Cardiac fibroblast (primary cell): ENCODE measurements at regions not wholly inside any gene's neighbourhood (a gene's known extent, or its start where the extent isn't known, plus 50 kb on each side); places are given as distances from the start of the nearest gene placed in this dataset.

ENCODE experiments used
- DNase-seq, 2 donors: peaks; one replicate each; pipeline versions ENCODE4 v3.0.0 to v3.0.0-alpha.2; 2010; ENCODE audit warnings: low read depth in 2 of 2
- H3K4me3 ChIP-seq, 2 donors: replicated peaks in 1 of 2; 1 replicate in 1 of 2; 2 replicates in 1 of 2; pipeline ENCODE4 v1.5.1; 2011; ENCODE audit warnings: low read depth in 2 of 2, low read length in 2 of 2, mild to moderate bottlenecking in 2 of 2, moderate library complexity in 1 of 2
- CTCF ChIP-seq: IDR thresholded peaks from one replicate; pipeline ENCODE4 v1.5.1; 2011; ENCODE audit warnings: low read depth, mild to moderate bottlenecking, low read length, inconsistent platforms

- TF ChIP-seq CTCF, result no peak
- DNase-seq, result no peak
- H3K4me3 ChIP-seq, result no peak overlapping the region
These were observed 117.7 kb upstream of the MYL2 start for GRCh38 chr12:111038077-111038476.

DNA sequence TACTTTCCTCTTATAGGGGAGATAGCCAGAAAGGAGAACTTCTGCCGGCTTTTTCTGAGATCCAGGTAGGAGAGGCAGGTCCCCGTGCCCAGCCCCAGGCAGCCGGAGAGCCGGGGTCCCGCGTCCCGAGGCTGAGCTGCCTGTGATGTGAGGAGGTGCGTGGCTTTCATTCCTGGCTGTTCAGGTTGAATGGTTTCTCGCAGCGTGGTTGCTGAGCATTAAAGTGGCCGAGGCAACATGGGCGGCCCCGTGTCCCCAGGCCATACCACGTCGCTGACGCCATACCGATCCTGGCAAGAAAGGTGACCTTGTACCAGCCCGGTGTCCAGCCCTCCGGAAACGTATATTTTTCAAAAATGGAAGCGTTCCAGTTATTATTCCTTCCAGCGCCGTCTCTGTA lies 116.7 kb upstream of the MYL2 start:
- H3K4me3 ChIP-seq, result no peak overlapping the region
- DNase-seq, result no peak
- TF ChIP-seq CTCF, result no peak

- no peak overlapping the region for H3K4me3 ChIP-seq
- TF ChIP-seq CTCF, result no peak
- no peak for DNase-seq
These were observed 115.4 kb upstream of the MYL2 start for GRCh38 chr12:111035578-111036301.

DNA sequence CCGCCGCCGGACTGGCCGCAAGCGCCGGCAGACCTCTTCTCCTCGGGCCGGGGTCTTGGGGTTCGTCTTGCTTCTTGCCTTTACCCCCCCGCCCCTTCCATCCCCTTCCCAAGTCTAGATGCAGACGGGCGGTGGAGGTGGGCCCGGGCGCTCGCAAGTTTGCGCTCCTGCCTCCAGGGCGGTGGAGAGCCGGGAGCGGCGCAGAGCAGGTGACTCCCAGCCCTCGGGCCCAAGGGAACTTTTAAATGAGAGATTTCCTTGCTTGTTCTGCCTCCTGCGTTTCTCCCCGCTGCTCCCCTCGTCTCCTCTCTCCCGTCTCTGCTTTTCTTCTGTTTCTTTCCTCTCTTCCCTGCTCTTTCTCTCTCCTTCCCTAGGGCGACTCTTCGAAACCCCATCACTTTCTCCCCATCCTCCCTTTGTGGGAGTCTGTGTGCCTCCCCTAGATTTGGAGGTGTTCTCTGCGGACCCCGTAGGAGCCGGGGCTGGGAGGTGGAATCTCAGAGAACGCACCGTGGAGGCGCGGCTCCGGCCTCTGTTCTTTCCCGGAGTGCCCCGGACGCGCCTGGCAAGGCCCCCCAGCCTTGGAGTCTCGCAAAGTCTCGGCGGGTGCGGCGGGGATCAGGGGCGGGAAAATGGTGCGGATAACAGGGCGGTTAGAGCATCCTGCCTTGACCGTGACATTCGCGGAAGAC lies 114.7 kb upstream of the MYL2 start:
- no peak for TF ChIP-seq CTCF
- no peak overlapping the region for H3K4me3 ChIP-seq
- DNase-seq, result peak in 1 of 2 donors; percentile 9

- TF ChIP-seq CTCF, result no peak
- no peak within 1 kb of the TSS for H3K4me3 ChIP-seq
- no peak for DNase-seq
These were observed 113.9 kb upstream of the MYL2 start, which contains the start of gene CUX2 for GRCh38 chr12:111034083-111034885. Gene CUX2 (plus strand): TSS chr12:111034165.

DNA sequence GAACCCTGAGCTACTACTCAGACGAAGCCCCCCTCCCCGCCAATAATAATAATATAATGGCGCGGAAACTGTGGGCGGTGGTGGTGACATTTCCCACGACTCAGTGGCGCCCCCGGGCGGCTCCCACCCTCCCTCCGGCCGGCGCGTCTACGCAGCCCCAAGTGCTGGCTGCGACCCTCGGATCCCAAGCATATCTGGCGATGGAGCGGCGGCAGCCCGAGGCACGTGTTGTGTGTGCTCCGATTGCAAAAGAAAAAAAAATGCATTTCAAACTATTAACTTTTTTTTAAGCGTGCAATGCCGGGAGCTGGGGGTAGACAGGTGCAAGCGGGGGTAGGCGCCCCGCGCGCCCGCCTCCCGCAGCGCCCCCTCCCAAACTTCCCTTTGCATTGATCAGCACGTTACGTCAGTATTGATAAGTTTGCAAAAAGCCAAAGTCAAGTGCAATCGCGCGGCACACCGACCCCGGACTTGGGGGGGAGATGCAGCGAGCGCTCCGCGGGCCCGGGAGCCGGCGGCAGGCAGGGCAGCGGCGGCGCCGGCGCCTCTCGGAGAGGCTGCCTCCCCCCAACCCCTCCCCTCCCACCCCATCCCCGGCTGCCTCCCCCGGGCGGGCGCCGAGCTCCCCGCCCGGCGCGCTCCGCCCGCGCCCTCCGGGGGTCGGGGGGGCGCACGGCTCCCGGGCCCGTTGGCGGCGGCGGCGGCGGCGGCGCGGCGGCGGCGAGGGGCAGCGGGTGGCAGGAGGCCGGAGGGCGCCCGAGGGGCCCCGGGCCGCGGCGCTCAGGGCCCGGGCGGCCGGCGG lies 113.1 kb upstream of the MYL2 start:
- TF ChIP-seq CTCF, result peak; percentile 9
- no peak overlapping the region for H3K4me3 ChIP-seq
- no peak for DNase-seq
